NCI-H2081 (cell line): ENCODE measurements at regions not wholly inside any gene's neighbourhood (a gene's known extent, or its start where the extent isn't known, plus 50 kb on each side); places are given as distances from the start of the nearest gene placed in this dataset.
"Not testable (repeated sequence)": the region's sequence is repeated elsewhere in the genome, so short reads cannot be mapped to it uniquely, and the experiment has no call there.

Experiments used
- DNase-seq, 2 experiments: peaks; one replicate each; lab custom pipeline; 2025; lab: John Stamatoyannopoulos, UW

GRCh38 chr5:51165621-51166020 is 217.6 kb upstream of the ISL1 start:
- DNase-seq, result not testable (repeated sequence)

- peak; percentile 88 to 94 for DNase-seq
These were observed 210.2 kb upstream of the ISL1 start for GRCh38 chr5:51172903-51173626.

- no peak for DNase-seq
These were observed 201.9 kb upstream of the ISL1 start for GRCh38 chr5:51181208-51181894.

GRCh38 chr5:51185850-51186329 is 197.4 kb upstream of the ISL1 start:
- DNase-seq, result peak in 1 of 2 experiments; percentile 28

- DNase-seq, result no peak
These were observed 195.2 kb upstream of the ISL1 start for GRCh38 chr5:51188001-51188591.

- DNase-seq, result peak in 1 of 2 experiments; percentile 8
These were observed 188.6 kb upstream of the ISL1 start for GRCh38 chr5:51194671-51195070.

- DNase-seq, result peak; percentile 50 to 83
These were observed 182.2 kb upstream of the ISL1 start for GRCh38 chr5:51201024-51201423.

GRCh38 chr5:51201708-51202107 is 181.5 kb upstream of the ISL1 start:
- DNase-seq, result no peak

- DNase-seq, result no peak
These were observed 181.1 kb upstream of the ISL1 start for GRCh38 chr5:51202161-51202560.

- no peak for DNase-seq
These were observed 179.7 kb upstream of the ISL1 start for GRCh38 chr5:51203598-51203997.

GRCh38 chr5:51208296-51208695 is 175.0 kb upstream of the ISL1 start:
- DNase-seq, result no peak

GRCh38 chr5:51214746-51215145 is 168.5 kb upstream of the ISL1 start:
- DNase-seq, result no peak

GRCh38 chr5:51225789-51226742 is 157.2 kb upstream of the ISL1 start:
- peak; percentile 2 to 59 for DNase-seq

- no peak for DNase-seq
These were observed 155.2 kb upstream of the ISL1 start for GRCh38 chr5:51227963-51228470.

- no peak for DNase-seq
These were observed 152.9 kb upstream of the ISL1 start for GRCh38 chr5:51230336-51230735.

- DNase-seq, result peak in 1 of 2 experiments; percentile 10
These were observed 140.8 kb upstream of the ISL1 start for GRCh38 chr5:51242456-51242855.

- DNase-seq, result not testable (repeated sequence)
These were observed 132.3 kb upstream of the ISL1 start for GRCh38 chr5:51250957-51251356.

- DNase-seq, result peak in 1 of 2 experiments; percentile 32
These were observed 112.0 kb upstream of the ISL1 start for GRCh38 chr5:51271261-51271660.

GRCh38 chr5:51273021-51273420 is 110.2 kb upstream of the ISL1 start:
- peak in 1 of 2 experiments; percentile 9 for DNase-seq

GRCh38 chr5:51273871-51274270 is 109.4 kb upstream of the ISL1 start:
- DNase-seq, result no peak

GRCh38 chr5:51275428-51275827 is 107.8 kb upstream of the ISL1 start:
- no peak for DNase-seq

GRCh38 chr5:51276250-51276649 is 107.0 kb upstream of the ISL1 start:
- DNase-seq, result no peak
